GM12878 (cell line): ENCODE measurements at regions not wholly inside any gene's neighbourhood (a gene's known extent, or its start where the extent isn't known, plus 50 kb on each side); places are given as distances from the start of the nearest gene placed in this dataset.

Experiments
- ATAC-seq: fragments of 200-7000 bp; cut with Tn5 transposase; 3 replicates; pipeline ENCODE4 v1.9.1; 2020; ENCODE audit warnings: mild to moderate bottlenecking, moderate library complexity
- BruUV-seq: library from RNA; stranded (reverse); fragments of 400-500 nt; replicated peaks from 2 replicates; lab custom pipeline; 2021; lab: Mats Ljungman, UMichigan
- CTCF ChIA-PET: fragments of 300-600 bp; sonication (Branson Sonifier 250); formaldehyde crosslinking; extraction: SDS; loops from one replicate; lab custom pipeline; 2021; ENCODE audit warnings: inconsistent platforms; lab: Yijun Ruan, JAX
- POLR2A ChIA-PET: fragments of 350-600 bp; formaldehyde crosslinking; extraction: SDS; loops from one replicate; lab custom pipeline; 2021; ENCODE audit warnings: inconsistent platforms; lab: Charles Lee
- RAD21 ChIA-PET: fragments of 300-600 bp; sonication (Branson Sonifier 250); formaldehyde crosslinking; loops from one replicate; lab custom pipeline; 2023; ENCODE audit warnings: antibody characterized with exemption; ENCODE audit not compliant: unreplicated experiment; lab: Charles Lee
- SMC1A ChIA-PET: fragments of 300-600 bp; sonication (Branson Sonifier 250); formaldehyde crosslinking; loops from one replicate; lab custom pipeline; 2023; ENCODE audit not compliant: unreplicated experiment, uncharacterized antibody; lab: Charles Lee
- DNase-seq: peaks from one replicate; pipeline ENCODE4 v3.0.0-alpha.2; 2011; ENCODE audit warnings: low read depth, low spot score
- FAIRE-seq: peaks from 3 replicates; lab custom pipeline; 2011; peaks lifted over from hg19 to GRCh38; lab: Jason Lieb, UNC
- H2AFZ ChIP-seq: 2 replicates; pipeline ENCODE4 v1.6.0; 2011; ENCODE audit warnings: low read depth, low read length, control low read depth; ENCODE audit not compliant: control insufficient read depth
- H3K27ac ChIP-seq: 2 replicates; pipeline ENCODE4 v1.5.1; 2011; ENCODE audit warnings: control low read depth; ENCODE audit not compliant: control insufficient read depth, insufficient read depth
- H3K27me3 ChIP-seq, 2 experiments: replicated peaks in 1 of 2; 2 replicates each; pipeline versions ENCODE4 v1.6.0 to v1.6.1; 2011; ENCODE audit warnings: low read length in 1 of 2; ENCODE audit not compliant: control insufficient read depth in 2 of 2, insufficient read depth in 2 of 2
- H3K36me3 ChIP-seq, 2 experiments: 2 replicates each; pipeline ENCODE4 v1.5.1; 2011; ENCODE audit warnings: low read length in 1 of 2; ENCODE audit not compliant: control insufficient read depth in 2 of 2, insufficient read depth in 2 of 2
- H3K4me1 ChIP-seq: 2 replicates; pipeline ENCODE4 v1.6.1; 2011; ENCODE audit warnings: mild to moderate bottlenecking, low read length, moderate library complexity, mixed read lengths; ENCODE audit not compliant: control insufficient read depth, insufficient read depth
- H3K4me2 ChIP-seq: 2 replicates; pipeline ENCODE4 v1.6.0; 2011; ENCODE audit warnings: control low read depth; ENCODE audit not compliant: control insufficient read depth, insufficient read depth
- H3K4me3 ChIP-seq: fragments of 200-600 bp; sonication (generic); 2 replicates; pipeline ENCODE4 v1.5.1; 2016
- H3K79me2 ChIP-seq: 2 replicates; pipeline ENCODE4 v1.6.0; 2011; ENCODE audit warnings: low read length; ENCODE audit not compliant: control insufficient read depth, insufficient read depth
- H3K9ac ChIP-seq: 2 replicates; pipeline ENCODE4 v1.8.0; 2011; ENCODE audit warnings: low read length, control low read depth, mixed read lengths; ENCODE audit not compliant: control insufficient read depth, insufficient read depth
- H3K9me3 ChIP-seq: replicated peaks from 3 replicates; pipeline ENCODE4 v1.5.1; 2011; ENCODE audit warnings: mild to moderate bottlenecking, low read length; ENCODE audit not compliant: control insufficient read depth, insufficient read depth
- H4K20me1 ChIP-seq: 2 replicates; pipeline ENCODE4 v1.6.0; 2011; ENCODE audit not compliant: control insufficient read depth, insufficient read depth
- BACH1 ChIP-seq: fragments of 450-650 bp; IDR thresholded peaks from 2 replicates; pipeline ENCODE4 v1.6.1; 2017; ENCODE audit warnings: mild to moderate bottlenecking, borderline replicate concordance
- EGR1 ChIP-seq, 2 experiments: IDR thresholded peaks; 1 replicate in 1 of 2; 2 replicates in 1 of 2; pipeline ENCODE4 v1.6.1; 2011 to 2012; ENCODE audit warnings: low read depth in 2 of 2, low read length in 2 of 2, borderline replicate concordance in 1 of 2, mild to moderate bottlenecking in 1 of 2, moderate library complexity in 1 of 2
- FOXK2 ChIP-seq: fragments of 450-650 bp; IDR thresholded peaks from 2 replicates; pipeline ENCODE4 v1.6.1; 2017; ENCODE audit warnings: mild to moderate bottlenecking, moderate library complexity
- HDAC2 ChIP-seq: fragments of 200-600 bp; sonication (generic); IDR thresholded peaks from 2 replicates; pipeline ENCODE4 v1.6.1; 2017
- HDGF ChIP-seq: fragments of 450-650 bp; IDR thresholded peaks from 2 replicates; pipeline ENCODE4 v1.6.1; 2016; ENCODE audit warnings: antibody characterized with exemption
- NFIC ChIP-seq: IDR thresholded peaks from 2 replicates; pipeline ENCODE4 v1.6.1; 2012; ENCODE audit warnings: low read depth, mild to moderate bottlenecking, inconsistent platforms, low read length, moderate library complexity
- NFYA ChIP-seq: IDR thresholded peaks from 2 replicates; pipeline ENCODE4 v1.6.1; 2011; ENCODE audit warnings: low read depth, mild to moderate bottlenecking, low read length, improper control_type of control experiment, borderline replicate concordance
- NR2C1 ChIP-seq: fragments of 450-650 bp; IDR thresholded peaks from 2 replicates; pipeline ENCODE4 v1.6.1; 2017; ENCODE audit warnings: antibody characterized with exemption, mild to moderate bottlenecking, moderate library complexity
- PAX5 ChIP-seq: IDR thresholded peaks from 2 replicates; pipeline ENCODE4 v1.6.1; 2011; ENCODE audit warnings: low read depth, low read length, borderline replicate concordance
- PAX8 ChIP-seq: fragments of 450-650 bp; IDR thresholded peaks from 2 replicates; pipeline ENCODE4 v1.6.1; 2017; ENCODE audit warnings: mild to moderate bottlenecking, moderate library complexity
- RAD51 ChIP-seq: fragments of 450-650 bp; IDR thresholded peaks from 2 replicates; pipeline ENCODE4 v1.6.1; 2016; ENCODE audit warnings: moderate library complexity, mild to moderate bottlenecking, inconsistent platforms
- SKIL ChIP-seq: fragments of 450-650 bp; IDR thresholded peaks from 2 replicates; pipeline ENCODE4 v1.6.1; 2017; ENCODE audit warnings: mild to moderate bottlenecking, low read depth, inconsistent platforms; ENCODE audit not compliant: poor library complexity, severe bottlenecking
- SMC3 ChIP-seq: IDR thresholded peaks from 2 replicates; pipeline ENCODE4 v1.6.1; 2011; ENCODE audit warnings: low read length, improper control_type of control experiment, borderline replicate concordance
- SUZ12 ChIP-seq: fragments of 200-600 bp; sonication (generic); IDR thresholded peaks from one replicate; pipeline ENCODE4 v1.6.1; 2018; ENCODE audit warnings: antibody characterized with exemption, mild to moderate bottlenecking; ENCODE audit not compliant: unreplicated experiment
- TCF3 ChIP-seq: IDR thresholded peaks from 2 replicates; pipeline ENCODE4 v1.6.1; 2012; ENCODE audit warnings: low read depth, mild to moderate bottlenecking, low read length, borderline replicate concordance; ENCODE audit not compliant: insufficient read depth
- YBX1 ChIP-seq: fragments of 450-650 bp; IDR thresholded peaks from 2 replicates; pipeline ENCODE4 v1.6.1; 2016; ENCODE audit warnings: antibody characterized with exemption
- ZNF207 ChIP-seq: fragments of 450-650 bp; IDR thresholded peaks from 2 replicates; pipeline ENCODE4 v1.6.1; 2014; ENCODE audit warnings: antibody characterized with exemption, mild to moderate bottlenecking, borderline replicate concordance
- WGBS: methylation state at CpG from one replicate; pipeline ENCODE4 v1.1.6; 2016; ENCODE audit warnings: low lambda C conversion rate; ENCODE audit not compliant: insufficient replicate concordance, insufficient coverage; ENCODE audit errors: missing lambda C conversion rate; 5-methylcytosine and 5-hydroxymethylcytosine counted together
- in situ Hi-C: fragments of 300-500 bp; cut with MboI; formaldehyde crosslinking; loops from 9 replicates; pipeline ENCODE4 v1.14.3; 2018; ENCODE audit warnings: mixed read lengths
- intact Hi-C: fragments of 100-400 bp; cut with micrococcal nuclease; formaldehyde crosslinking; loops from one replicate; pipeline ENCODE4 v1.14.2; 2022; ENCODE audit not compliant: unreplicated experiment

GRCh38 chr16:54355251-54355650 lies 68.7 kb upstream of the IRX3 start:
- H3K4me1 ChIP-seq = no peaks in the 10 kb centered on the region
- ChIA-PET POLR2A (no interaction called here), SMC1A (no interaction called here), RAD21 (no interaction called here), CTCF (no interaction called here)
- H3K9me3 ChIP-seq = no peaks in the 10 kb centered on the region; the same call in 2 of the 3 replicates
- H2AFZ ChIP-seq = no peak overlapping the region
- no peak overlapping the region for H3K27ac ChIP-seq
- H4K20me1 ChIP-seq = no peaks in the 10 kb centered on the region
- H3K9ac ChIP-seq = no peak overlapping the region
- intact Hi-C loops (no loop called here), in situ Hi-C loops (no loop called here)
- DNase-seq = no peak
- H3K79me2 ChIP-seq = no peaks in the 10 kb centered on the region
- no peaks in the 10 kb centered on the region for H3K27me3 ChIP-seq
- FAIRE-seq = no peak
- no TSS peak for BruUV-seq
- ATAC-seq = no peak
- no peaks in the 10 kb centered on the region for H3K36me3 ChIP-seq
- no peak overlapping the region for H3K4me2 ChIP-seq
- H3K4me3 ChIP-seq = no peak overlapping the region
- no peak for TF ChIP-seq RAD51
- no peak for TF ChIP-seq FOXK2
- TF ChIP-seq NFIC = no peak
- TF ChIP-seq PAX5 = no peak
- no peak for TF ChIP-seq EGR1 (IDR thresholded peaks at IDR 0.05; ENCODE audit: borderline replicate concordance in 1 of 2, low read depth in 2 of 2, low read length in 2 of 2)
- TF ChIP-seq TCF3 = no peak
- TF ChIP-seq SMC3 = no peak
- no peak for TF ChIP-seq HDAC2
- no peak for TF ChIP-seq NFYA
- TF ChIP-seq BACH1 = no peak
- TF ChIP-seq, all 136 proteins: peak for 0
- WGBS = 0% methylated on average over 1 of the region's 1 CpG

GRCh38 chr16:54353097-54353496 lies 66.5 kb upstream of the IRX3 start:
- ChIA-PET RAD21 (no interaction called here), SMC1A (no interaction called here), POLR2A (no interaction called here), CTCF (no interaction called here)
- no peaks in the 10 kb centered on the region for H4K20me1 ChIP-seq
- H3K9me3 ChIP-seq = no peaks in the 10 kb centered on the region; the same call in 2 of the 3 replicates
- DNase-seq (no peak), ATAC-seq (no peak), FAIRE-seq (no peak)
- H3K4me2 ChIP-seq = no peak overlapping the region
- no peak overlapping the region for H3K4me3 ChIP-seq
- H2AFZ ChIP-seq = no peak overlapping the region
- H3K27ac ChIP-seq = no peak overlapping the region
- no peak overlapping the region for H3K9ac ChIP-seq
- in situ Hi-C loops (no loop called here), intact Hi-C loops (no loop called here)
- WGBS = 2% methylated on average over 3 of the region's 3 CpGs
- H3K4me1 ChIP-seq = no peaks in the 10 kb centered on the region
- BruUV-seq = no TSS peak
- no peaks in the 10 kb centered on the region for H3K79me2 ChIP-seq
- H3K27me3 ChIP-seq = no peaks in the 10 kb centered on the region
- no peaks in the 10 kb centered on the region for H3K36me3 ChIP-seq
- TF ChIP-seq ZNF207 (no peak), NR2C1 (no peak), YBX1 (no peak), HDGF (no peak), SKIL (no peak), PAX8 (no peak), SUZ12 (no peak)
